ENCODE measurements at regions not wholly inside any gene's neighbourhood (a gene's known extent, or its start where the extent isn't known, plus 50 kb on each side); places are given as distances from the start of the nearest gene placed in this dataset.

DNA sequence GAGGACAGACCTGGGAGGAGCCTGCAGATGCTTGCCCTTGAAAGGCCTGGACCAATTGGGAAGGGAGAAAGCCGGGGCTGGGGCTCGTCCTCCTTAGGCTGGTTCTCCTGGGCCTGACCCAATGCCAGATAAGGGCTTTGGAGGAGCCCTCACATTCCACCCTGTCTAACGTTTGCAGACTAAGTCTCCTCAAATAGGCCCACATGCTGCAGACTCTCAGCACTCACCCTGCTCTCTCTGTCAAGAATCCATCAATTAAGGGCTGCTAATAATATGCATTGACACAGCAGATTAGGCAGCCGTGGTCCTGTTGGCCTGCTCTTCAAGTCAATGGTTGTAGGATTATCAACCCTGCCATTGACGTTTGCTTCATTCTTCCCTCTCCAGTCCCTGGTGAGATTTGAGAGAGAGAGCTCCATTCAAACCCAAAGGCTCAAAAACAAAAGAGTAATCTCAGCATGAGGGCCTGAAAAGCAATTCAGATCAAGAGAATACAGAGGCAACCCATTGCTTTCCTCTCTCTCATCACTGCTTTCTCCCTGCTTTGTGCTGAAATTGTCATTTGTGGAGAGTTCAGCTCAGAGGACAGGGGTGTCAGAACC lies 167.6 kb downstream of the INSIG2 start:
- no peak for DNase-seq

DNA sequence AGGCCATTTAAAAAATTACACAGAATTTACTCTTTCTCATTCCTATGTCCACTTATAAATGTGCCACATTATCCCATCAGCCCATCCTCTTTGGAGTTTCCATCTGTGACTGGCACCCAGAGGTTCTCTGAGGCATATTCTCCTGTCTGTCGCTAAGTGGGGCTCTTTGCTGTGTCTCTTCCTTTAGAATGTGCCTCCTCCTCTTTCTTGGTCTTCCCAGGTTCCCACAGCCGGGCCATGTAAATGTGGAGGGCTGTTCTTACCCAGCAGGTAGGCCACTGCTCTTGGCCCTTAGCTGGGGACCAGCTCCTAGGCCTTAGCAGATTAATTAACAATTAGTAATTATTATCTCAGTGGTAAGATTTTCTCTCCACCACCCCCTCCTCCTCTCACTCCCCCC lies 167.0 kb downstream of the INSIG2 start:
- DNase-seq = no peak

DNA sequence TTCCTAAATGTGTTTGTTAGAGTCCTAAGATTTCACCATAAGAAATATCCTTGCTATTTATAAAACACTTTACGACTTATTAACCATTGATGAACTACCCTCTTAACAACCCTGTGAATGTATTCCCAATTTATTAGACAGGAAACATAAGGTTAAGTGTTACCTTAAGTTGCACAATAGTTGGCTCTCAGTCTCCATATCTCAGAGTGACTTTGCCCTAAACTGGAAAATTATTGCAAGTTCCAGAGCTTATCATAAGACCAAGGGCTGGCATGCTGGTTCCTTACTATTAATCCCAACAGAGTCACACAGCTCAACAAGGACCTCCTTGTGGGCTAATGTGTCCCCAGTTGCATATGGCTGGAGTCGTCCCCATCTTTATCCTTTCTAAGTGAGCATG lies 165.8 kb downstream of the INSIG2 start:
- no peak for DNase-seq

DNA sequence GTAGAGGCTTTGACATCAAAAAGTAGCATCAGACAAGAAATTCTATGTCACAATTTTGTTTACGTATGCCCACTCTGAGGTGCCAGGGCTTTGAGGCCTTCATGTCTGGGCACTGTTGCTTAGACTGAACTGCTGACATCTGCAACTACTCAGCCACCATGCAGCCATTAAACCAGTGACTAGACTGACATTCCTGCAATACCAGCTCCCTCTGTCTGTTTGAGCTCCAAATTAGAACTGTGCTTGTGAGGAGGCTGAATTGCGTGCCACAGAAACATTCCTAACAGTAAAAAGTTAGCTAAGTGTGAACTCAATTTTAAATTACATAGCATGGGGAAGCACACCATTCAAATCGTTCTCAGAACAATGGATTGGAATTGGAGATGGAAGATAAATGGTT lies 163.2 kb downstream of the INSIG2 start:
- no peak for DNase-seq

DNA sequence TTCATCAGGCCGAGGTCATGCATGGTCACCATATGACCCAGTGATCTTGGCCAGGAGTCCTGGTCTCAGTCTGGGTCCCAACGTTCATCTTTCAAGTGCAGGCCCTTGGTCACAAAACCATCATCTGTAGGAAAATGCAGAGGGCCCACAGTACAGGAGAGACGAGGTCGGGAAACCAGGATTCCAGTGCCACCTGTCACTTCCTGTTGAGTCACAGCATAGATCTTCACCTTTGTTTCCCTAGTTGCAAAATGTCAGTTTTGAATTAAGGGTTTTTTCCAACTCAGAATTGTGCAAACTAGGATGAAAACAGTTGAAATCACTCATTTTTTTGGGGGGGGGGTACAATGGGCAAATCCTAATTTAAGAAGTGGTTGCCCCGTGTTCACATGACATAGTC lies 162.2 kb downstream of the INSIG2 start:
- DNase-seq = no peak

DNA sequence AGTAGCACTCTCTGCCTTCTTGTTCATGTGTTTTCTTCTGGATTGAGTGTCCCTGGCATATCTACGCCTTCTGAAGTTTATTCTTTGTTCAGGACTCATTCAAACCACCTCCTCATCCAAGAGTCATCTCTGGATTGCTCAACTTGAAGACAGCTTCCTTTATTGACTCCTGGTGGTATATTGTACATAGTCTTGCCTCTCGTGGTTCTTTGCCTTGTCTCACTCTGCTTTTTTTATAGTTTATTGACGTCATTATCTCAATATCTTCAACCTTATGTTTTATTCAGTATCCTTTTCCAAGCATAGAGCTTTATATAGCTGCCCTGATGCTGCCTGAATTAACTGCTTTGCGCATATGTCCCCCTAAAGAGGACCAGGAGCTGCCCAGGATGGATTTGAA lies 161.7 kb downstream of the INSIG2 start:
- DNase-seq = no peak

DNA sequence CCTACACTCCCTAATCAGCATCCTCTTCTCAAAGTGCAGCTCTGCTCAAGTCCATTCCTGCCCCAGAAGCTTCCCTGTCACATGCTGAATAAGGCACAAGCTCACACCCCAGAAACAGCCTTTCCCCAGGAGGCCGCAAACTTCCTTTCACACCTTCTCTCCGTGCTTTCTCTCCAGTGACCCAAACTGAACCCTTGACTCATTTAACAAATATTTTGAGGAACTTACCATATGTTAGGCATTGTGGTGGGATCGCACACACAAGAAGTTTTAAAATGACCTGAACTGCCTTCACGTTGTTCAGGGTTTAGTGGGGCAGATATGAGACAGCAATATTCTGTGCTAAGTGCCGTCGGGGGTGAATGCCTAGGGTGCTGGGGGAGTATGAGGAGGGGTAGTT lies 161.3 kb downstream of the INSIG2 start:
- no peak for DNase-seq

DNA sequence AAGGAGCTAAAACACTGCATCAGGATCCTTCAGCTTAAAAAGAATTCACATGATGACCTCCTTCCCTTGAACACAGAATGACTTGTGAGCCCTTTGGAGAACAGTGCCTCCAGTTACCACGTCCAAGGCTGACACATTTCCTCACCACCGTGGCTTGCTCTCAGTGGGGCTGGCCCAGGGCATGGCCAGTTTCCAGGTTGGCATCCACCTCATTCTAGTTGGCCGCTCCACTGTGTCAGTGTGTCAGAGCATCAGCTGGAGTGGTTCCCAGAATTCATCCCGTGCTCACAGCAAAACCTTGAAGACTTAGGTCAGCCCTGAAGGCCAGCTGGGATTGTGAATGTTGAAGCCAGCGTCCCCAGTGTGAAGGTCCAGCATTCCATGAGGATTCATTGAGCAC lies 158.5 kb downstream of the INSIG2 start:
- DNase-seq = no peak

DNA sequence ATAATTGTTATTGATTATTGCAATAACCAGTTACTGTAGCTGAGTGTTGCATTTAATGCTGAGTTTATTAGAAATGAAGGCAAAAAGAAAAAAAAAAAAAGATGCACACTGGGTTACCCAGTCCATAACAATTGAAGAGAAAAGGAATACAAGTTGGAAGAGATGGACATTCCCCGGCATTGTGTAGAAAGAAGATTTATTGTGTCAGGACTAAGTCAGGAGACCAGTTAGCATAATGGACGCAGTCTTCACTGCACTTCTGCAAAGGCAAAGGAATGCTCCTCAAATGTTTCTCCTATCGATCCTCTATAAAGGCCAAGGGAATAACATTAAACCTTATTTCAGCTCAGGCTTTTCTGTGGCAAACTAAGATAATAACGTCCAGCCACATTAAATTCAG lies 157.8 kb downstream of the INSIG2 start:
- DNase-seq = no peak

DNA sequence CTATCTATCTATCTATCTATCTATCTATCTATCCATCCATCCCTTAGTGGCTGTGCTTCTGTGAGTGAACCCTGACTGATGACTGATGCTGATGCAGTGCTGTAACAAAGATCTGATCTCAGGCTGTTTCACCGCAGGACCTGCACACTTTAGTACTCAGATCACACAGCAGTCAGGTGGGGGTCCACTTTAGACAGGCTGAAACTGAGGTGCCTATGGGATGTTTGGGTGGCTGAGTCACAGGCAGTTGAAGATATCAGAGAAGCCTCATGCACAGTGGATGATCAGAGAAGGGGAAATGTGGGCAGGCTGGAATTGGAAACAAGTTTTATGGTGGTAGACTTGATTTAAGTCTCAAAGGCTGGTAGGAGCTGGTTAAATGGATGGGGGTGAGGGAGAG lies 156.4 kb downstream of the INSIG2 start:
- no peak for DNase-seq

DNA sequence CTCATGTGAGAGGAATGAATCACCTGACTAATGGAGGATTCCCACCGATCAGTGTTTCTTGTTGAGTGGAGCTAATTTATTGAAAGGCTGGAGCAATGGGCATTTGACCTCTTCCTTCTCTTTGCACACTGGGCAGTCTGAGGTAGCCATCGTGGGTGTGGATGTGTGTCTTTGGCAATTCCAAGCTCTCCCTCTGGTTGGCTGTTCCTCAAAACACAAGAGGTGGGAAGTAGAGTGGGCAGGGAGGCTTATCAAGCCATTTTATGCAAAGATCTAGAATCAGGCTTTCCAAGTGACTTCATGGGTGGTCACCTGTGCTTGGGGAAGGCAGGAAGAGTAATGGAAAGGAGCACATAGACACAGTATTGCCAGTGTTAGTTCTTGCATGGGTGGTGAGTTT lies 154.8 kb downstream of the INSIG2 start:
- DNase-seq = no peak

DNA sequence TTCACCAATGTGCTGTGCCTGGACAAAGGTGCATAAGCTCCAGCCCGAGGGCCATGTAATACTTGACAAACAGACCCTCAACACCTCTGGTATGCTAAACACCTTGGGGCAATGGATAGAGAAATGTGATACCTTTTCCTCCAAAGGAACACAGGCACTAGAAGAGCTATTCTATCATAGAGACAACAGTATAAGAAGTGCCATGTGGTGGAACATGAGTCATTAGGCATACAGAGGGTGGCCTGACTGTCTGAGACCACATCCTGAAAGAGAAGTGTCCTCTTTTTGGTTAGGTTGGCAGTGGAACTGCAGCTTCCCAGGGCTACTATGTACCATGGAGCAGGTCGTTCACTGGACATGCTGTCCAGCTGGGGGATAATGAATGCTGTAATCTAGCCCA lies 153.9 kb downstream of the INSIG2 start:
- DNase-seq = no peak

DNA sequence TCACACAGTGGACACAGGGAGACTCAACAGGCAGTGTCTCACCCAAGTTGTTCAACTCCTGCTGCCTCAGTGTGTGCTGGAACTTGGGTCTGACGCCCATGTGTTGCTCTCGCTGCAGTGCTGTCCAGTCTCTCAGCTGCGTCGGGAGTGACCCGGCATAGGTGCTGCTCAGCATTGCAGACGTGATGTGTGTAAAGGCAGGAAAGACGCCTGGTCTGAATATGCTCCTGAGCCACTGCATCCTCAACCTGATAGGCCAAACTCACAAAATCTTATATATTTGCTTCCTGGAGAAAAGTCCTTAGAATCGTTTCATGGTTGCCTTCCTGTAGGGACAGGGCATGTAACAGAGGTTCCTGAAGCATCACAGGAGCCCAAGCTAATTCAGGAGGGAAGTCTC lies 152.9 kb downstream of the INSIG2 start:
- no peak for DNase-seq

DNA sequence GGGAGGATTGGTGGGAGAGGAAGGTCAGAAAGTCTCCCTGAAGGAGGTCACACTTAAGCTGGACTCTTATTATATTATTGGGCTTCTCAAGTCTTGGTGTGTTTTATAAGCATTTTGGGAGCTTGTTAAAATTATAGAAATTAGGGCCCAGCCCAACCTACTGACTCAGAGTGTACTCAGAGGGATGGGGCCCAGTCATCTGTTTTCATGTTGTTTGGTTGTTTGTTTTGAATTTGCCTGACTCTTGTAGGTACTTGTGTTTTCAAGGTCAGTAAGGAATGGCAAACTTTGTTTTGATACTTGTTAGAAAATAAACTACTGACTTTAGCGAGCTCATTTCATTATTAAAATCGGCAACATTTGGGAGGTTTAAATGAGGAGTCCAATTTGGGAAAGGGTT lies 152.0 kb downstream of the INSIG2 start:
- DNase-seq = no peak

DNA sequence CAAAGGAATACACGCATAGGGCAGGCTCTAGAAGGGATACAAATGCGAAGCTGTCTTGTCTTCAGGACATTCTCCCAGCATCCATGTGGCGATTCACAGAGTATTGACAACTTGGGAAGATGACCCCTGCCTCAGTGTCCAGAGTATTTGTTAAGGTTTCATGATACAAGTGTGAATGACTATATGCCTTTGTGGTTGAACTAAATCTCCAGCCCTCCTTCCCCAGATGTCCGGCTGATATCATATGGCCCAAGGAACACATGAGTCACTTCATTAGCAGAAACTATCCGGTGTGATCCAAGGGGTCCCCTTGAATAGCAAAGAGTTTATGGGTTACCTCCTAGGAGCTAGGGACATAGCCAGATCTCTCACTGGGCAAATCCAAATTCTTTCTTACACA lies 151.0 kb downstream of the INSIG2 start:
- DNase-seq = no peak

DNA sequence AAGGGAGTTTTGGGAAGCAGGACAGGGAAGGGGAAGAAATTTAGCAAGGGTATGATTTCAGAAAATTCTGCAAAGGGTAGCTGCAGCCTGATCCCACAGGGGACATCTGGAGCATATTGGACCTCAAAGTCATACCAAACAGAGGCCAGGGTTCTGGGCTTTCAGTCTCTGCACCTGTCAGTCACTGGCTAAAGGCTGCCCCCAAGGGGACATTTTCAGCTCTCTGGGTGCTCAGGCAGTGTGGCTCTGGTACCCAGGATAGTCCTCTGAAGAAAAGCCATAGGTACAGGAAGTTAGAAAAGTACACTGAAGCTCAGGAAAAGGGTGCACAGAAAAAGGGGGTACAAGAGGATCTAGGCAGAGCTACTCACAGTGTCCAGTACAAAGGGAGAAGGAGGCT lies 149.2 kb downstream of the INSIG2 start:
- DNase-seq = no peak

DNA sequence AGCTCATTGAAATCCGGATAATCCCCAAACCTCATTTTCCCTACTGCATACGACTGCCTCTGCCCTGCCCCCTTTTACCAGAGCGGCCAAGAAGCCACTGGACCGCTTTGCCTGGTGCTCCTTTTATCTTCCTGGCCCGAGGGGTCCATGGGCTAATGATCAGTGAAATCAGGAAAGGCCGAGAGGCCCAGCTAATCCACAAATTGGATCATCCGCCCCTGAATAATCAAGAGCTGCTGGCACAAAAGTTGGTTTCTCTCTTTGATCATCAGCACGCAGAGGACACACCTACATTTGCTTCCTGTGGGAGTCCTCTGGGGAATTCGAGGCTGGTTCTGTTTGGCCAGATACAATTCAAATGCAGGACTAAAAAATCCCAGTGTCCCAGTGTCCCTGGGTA lies 144.5 kb downstream of the INSIG2 start:
- DNase-seq = no peak

DNA sequence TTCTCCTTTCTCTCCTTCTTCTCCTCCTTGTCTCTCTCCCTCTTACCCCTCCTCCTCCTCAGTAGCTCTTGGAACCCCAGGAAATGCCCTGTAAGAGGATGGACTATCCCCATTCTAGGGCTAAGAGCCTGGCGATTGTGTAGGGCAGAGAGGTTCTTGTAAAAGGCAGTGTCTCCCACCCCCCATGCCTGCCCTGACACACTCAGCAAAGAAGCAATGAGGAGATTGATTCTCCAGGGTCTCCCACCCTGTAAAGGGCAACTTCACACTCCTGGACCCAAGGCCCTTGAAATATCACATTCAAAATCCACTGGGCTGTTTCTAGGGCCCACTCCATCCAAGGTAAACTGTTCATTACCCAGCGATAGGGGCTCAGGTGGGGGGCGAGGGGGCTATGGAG lies 144.1 kb downstream of the INSIG2 start:
- no peak for DNase-seq

DNA sequence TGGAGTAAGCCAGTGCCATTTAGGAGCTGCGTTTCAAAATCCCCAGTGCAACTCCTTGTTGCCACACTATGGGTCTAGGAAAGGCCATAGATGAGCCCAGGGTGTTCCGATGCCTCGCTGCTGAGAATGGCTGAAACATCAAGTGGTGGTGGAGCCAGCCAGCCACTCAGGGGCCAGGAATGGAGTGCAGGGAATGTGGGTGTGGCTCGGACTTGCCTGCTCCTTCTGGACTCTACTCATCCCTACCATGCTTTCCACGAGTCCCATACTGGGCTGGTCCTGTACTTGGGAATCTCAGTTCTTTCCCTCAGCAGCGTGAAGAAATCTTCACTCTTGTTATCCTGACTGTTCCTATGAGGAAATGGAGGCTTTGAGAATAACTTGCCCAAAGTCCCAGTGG lies 143.5 kb downstream of the INSIG2 start:
- DNase-seq = no peak

DNA sequence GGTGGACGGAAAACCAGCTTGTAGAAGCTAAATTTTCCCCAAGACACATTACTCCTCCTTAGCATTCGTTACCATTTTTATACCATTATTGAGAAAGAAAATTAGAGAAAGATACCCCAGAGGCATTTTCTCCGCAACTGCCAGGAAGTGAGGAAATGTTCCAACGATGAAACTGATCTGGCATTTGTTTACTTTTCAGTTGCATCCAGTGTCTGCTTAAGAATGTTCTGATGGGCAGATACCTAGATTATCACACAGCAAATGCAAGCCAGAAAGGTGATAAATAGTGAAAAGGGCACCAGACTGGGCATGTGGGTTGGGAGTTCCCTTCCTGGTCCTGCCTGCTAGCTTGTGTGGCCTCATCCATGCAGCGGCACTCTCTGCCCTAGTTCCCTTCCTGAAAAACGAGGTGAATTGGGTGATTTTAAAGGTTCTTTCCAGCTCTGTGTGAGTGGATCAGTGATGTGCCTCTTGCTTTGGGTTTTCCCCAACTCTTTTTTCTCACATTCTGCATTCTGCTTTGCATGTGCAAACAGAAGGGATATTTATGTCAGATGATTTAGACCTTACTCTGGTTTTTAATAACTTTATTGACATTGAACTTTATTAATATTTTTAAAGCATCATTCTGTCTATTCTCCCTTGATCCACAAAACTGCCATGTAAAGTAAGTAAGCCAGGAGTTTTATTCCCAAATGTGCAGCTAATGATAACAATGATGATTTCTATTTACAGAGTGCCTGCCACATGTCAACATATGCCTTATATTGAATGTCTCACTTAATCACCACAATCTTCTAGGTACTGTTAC lies 139.6 kb downstream of the INSIG2 start:
- DNase-seq = no peak

DNA sequence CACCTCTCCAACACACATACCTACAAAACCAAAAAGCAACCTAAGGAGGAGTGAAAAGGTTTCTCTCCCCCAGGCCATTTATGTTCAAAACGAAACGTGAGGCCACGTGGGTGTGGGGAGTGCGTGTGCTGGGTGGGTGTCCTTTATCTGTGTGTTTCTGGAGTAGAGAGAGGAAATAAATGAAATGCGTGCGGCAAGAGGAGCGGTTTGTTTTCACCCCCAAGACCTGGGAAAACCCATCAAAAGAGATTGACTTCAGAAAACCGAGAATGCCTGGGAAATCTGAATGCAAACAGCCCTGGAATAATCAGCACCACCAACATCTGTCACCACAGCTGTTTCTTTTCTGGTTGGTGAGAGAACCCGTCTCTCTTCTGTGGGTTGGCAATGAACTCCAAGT lies 137.4 kb downstream of the INSIG2 start:
- DNase-seq = no peak

DNA sequence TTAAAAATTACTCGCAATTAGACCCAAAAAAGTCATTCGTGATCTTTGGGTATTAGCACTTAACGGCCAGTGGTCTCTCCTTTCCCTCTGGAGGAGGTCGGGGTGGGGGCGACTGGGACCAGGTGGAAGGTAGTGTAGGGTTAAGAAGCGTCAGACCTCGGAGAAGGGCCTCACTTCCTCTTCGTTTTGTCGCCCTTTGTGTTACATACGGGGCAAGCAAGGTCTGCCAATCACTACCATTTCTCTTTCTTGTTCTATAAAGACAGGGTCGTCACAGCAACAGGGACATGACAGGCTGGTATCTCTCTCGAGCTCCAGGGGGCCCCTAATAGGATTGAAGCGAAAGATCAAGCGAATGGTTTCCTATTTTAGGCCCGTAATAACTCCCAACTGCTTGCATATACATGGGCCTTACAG lies 136.6 kb downstream of the INSIG2 start:
- DNase-seq = no peak

DNA sequence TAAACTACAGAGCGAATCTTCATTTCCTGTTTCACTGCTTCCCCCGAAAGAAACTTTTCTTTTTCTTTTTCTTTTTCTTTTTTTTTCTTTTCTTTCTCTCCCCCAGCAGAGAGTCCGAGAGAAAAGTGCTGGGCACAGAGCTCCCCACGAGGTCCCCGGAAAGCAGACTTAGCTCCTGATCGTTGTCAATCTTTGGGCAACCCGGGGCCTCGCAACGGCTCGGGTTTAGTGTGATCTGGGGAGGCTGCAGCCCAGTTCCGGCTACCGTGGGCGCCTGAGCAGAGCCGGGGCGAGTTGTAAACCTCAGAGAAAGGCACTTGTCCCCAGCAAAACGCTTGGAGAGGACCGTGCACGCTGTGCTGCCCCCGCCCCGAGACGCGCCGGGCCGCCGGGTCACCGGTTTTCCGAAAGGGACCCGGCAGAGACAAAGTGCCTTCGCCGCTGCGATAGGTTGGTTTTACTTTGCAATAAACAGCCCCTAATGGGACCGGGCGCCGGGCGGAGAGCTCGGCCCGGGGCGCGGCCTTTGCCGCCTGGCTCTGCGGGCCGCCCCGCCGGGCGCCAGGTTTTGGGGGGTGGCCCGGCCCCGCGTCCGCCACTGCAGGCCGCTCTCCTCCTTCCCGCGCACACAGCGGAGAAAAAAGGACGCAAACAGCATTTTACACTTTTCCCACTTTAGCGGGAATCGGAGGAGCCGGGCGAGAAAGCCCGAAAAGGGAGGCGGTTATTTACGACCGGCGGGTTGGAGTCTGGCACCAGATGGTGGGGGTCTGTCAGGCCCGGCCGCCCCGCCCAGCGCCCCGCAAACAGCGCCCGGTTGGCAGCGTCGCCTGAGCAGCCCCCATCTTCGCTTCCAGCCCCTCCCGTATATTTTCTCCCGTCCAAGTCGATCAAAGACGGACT lies 136.0 kb downstream of the INSIG2 start:
- no peak for DNase-seq

DNA sequence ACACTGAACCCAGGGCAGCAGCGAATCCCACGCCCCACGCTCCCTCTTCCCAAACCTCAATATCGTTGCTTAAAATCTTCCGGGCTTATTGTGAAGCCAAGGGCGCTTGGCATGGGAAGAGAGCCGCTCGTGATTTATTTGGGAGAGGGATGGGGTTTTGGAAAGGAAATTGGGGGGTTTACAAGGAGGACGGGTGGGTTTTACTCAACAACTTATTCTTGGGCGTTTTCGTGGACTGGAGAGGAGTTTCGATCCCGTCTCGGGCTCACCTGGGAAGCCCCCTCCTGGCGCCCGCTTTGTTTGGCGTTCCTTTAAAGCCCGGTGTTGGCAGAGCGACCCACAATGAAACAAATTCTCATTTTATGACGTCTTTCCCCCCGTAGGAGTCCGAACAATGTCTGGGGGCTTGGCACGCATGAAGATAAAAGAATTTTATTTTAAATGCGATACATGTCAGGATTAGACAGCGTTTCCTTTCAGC lies 135.3 kb downstream of the INSIG2 start:
- no peak for DNase-seq

Measured in NCI-H2081 treated with DMSO at 0.1 percent for 48 hours (cell line).